Ammon's horn (tissue), 1 donor: ENCODE measurements at regions not wholly inside any gene's neighbourhood (a gene's known extent, or its start where the extent isn't known, plus 50 kb on each side); places are given as distances from the start of the nearest gene placed in this dataset.

Source experiments
- DNase-seq: peaks from one replicate; pipeline ENCODE4 v3.0.0-alpha.2; 2016; ENCODE audit warnings: low spot score

DNA sequence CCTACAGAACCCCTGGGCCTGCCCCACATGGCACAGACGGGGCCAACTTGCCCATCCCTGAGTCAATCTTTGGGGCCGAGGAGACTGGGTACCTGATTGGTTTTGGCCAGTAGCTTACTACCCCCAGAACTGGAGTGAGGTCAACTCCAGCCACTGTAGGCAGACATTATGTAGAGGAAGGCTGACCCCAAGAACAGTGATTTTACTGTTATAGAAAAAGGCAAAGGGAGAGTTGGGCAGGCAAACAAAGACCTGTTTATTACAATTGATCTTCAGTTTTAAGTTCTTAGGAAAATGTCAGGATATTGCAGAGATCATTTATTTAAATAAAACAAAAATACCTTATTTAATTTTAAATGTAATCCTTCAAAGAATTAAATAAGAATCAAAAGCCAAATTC is 653.8 kb downstream of the NPHP4 start:
- peak; percentile 35 for DNase-seq

DNA sequence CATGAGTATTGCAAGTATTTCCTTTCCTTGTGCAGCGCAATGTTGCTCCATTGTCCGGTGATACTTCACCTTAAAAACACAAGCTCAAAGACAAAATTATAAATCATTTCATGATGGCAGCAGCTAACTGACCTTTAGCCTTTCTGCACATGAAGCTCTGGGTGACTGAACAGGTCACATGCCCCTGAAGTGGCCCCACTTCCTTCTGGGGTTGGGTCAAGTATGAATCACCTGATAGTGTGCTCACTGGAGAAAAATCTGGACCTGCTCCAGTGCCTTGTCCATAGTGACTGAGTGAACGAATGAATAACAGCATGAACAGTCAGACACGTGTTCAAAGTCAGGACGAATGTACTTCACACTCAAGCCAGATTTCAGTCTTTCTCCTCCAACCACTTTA is 658.9 kb downstream of the NPHP4 start:
- no peak for DNase-seq

GRCh38 chr1:5331101-5331500 is 661.1 kb downstream of the NPHP4 start:
- DNase-seq, result no peak

DNA sequence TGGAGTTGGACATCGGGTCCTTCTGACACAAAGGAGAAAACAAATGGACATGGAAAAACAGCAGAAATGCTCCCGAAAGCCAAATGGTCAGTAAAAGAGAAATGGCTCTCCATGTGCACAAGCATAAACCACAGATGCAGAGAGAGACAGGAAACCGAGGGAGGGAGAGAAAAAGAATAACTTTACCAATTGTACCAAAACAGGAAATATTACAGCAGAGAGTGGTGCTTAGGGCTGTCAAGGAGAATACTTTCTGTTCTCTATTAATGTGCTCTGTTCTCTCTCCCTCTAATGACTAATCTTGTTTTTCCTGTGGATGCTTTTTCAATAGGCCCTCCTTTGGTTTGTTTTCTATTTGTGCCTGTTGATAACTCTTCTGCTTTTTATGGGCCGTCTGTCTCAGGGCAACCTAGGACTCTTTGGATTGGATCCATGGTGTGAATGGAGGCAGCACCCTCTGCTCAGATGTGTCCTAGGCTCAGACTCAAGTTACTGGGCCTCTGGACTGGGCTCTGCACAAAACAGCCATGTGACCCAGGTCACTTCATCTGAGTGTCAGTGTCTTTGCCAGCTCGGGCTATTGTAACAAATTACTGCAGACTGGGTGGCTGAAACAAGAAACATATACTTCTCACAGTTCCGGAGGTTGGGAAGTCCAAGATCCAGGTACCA is 663.0 kb downstream of the NPHP4 start:
- DNase-seq, result no peak

DNA sequence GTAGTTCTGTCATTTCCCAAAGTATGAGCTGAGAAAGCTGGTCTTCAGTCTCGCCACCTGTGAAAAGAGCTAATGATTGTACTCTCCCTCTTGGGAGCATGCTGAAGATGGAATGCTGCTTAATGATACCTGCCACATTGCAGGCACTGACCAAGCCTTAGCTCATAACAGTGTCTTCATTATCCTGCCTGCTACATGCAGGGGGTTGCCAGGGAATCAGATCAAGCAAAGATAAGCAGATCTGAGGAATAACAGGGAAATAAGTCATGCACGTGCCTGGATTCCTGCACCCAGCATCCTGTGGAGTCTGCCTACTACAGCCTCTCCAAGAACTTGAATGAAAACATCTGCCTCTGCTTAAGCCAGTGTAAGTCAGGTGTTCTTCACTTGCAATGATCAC is 667.3 kb downstream of the NPHP4 start:
- DNase-seq, result no peak

DNA sequence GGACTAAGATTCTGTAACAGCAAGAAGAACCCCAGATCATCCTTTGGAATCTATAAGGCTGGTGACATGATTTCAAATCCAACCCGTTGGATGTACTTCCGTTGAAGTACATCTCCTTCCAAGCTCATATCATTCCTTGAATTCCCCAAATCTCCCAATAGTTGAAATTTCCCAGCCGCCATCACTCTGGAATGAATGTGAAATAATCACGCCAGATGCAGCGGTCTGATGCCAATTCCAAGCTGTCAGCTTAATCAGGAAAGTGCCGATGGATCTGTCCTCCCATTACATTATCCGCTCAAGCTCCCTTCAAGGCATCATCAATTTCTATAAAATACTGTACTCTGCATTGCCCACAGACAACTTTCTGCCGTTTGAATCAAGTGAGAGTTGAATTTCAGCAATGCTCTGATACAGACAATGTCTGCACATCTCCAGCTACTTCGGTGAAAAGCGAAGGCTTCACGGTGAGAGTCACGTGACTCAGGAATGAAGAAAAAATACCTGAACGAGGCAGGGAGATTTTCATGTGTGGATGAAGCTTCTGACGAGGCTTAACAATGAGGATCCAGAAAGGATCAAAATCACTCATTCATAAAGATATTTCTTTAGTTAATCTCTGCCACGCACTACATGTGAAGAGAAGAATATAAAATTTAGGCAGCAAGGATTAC is 663.9 kb downstream of the AJAP1 start:
- no peak for DNase-seq

GRCh38 chr1:5317391-5317790 is 663.0 kb downstream of the AJAP1 start:
- DNase-seq, result no peak

- DNase-seq, result no peak
These were observed 658.5 kb downstream of the AJAP1 start for GRCh38 chr1:5312862-5313261.

DNA sequence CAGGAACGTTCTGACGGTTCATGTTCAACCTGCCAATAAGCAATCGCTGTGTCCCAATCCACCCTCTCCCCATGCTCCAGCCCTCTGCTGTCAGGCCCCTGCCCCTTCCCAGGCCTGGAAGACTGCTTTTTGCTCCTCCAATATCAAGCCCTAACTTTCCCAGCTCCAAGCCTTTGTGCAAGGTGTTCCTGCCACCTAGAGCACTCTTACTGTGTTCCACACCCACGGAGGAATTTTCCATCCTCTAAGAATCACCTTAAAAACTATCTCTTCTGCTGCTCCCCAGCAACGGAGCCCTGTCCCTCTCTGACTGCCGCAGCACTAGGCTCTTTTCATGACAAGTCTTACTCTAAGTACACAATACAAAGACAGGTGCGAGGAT is 657.9 kb downstream of the AJAP1 start:
- no peak for DNase-seq

DNA sequence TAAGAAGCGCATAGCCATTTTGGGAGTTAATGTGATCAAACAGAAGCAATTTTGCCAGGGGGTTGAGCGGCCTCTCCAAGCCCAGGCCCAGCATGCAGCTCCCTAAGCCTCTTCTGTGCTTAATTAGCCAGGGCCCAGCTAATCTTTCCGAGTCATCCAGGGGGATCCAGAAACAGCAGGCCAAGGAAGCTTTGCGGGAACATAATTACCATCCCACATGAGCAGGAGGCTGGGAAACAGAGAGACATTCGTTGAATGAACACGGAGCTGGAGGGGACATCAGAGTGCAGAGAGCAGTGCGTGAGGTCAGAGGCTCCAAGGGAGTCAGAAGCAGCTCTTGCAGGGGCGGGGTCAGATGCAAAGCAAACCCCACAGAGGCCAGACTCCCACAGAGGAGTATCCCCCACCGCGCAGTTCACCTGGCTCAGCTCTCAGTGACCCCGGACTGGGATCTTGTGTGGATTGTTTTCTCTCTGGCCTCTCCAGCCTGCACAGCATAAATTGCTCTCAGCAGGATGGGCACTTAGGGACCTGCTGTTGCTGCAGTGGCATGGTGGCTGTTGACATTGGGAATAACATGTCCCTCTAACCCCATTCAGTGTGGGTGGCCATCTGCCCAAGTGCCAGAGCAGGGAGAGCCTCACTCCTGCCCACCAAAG is 657.4 kb downstream of the AJAP1 start:
- DNase-seq, result no peak

DNA sequence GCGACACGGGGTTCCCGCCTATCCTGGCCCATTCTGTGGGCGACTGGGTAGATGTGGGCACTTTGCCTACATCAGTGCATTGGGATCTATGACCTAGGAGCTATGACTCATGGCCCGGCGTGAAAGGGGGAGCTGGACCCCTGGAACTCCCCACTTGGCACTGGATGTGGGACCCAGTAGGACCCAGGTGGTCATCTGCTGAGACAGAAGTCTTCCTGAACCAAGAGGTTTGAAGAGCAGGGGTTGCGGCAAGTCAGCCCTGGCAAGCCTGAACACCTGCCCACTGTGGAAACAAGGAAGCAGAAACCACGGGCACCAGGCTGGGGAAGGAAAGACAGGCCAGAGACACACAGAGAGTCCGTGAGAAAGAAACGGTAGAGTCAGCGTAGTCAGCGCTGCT is 656.7 kb downstream of the AJAP1 start:
- DNase-seq, result no peak

- DNase-seq, result no peak
These were observed 653.8 kb downstream of the AJAP1 start for GRCh38 chr1:5308249-5308648.

DNA sequence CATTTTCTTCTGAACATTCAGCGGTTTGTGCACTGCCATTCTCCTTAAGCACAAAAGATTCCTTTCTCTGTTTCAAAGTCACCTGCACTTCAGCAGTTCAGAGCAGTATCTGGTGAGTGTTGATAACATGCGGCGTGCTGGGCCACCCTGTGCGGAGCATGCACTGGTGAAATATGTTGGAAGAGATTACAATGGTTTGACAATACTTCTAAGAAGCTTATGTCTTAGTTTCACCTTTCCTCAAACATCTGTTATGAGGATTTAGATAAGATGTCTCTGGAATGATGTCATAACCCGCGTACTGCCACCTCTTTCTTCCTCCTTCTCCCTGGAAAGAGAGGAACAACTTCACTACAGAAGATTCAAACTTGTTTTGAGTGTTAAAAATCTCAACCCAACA is 650.3 kb downstream of the AJAP1 start:
- DNase-seq, result no peak

DNA sequence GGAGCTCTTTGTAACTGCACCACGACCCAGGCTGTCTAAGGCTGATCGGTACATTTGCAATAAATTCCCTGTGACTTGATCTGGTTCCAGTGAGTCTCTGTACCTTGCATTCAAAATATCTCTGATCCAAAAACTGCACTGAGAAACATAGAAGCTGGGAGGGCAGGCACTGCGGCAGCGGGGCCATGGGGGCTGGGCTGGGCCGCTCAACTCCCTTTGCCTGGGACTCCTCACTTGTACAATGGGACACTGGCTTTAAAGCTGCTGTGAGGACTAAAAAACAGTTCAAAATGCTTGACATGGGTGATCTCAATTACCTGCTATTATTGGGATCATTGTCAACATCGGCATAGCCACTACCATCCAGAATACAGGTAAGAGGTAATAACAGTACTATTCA is 644.0 kb downstream of the AJAP1 start:
- DNase-seq, result no peak

GRCh38 chr1:5297886-5298239 is 643.5 kb downstream of the AJAP1 start:
- peak; percentile 71 for DNase-seq

GRCh38 chr1:5297180-5297885 is 642.9 kb downstream of the AJAP1 start:
- peak; percentile 91 for DNase-seq

GRCh38 chr1:5296557-5297179 is 642.3 kb downstream of the AJAP1 start:
- DNase-seq, result no peak

DNA sequence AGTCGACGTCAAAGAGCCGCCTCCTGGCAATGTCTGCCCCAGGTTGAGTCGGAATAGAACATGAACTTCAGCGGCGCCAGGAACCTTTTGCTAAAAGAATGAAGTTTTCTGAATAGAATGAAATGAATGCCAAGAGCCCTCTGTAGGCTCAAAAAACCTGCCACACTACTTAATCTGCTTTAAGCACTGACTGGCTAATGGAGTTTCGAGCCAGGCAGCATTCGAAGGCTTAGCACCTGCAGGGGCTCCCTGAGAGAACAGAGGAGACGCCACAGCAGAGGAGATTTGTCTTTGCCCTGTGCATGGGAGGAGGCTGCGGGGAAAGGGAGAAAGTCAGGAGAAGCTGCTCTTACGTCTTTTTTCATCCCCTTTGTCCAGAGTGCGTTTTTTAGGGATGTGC is 641.7 kb downstream of the AJAP1 start:
- DNase-seq, result no peak

DNA sequence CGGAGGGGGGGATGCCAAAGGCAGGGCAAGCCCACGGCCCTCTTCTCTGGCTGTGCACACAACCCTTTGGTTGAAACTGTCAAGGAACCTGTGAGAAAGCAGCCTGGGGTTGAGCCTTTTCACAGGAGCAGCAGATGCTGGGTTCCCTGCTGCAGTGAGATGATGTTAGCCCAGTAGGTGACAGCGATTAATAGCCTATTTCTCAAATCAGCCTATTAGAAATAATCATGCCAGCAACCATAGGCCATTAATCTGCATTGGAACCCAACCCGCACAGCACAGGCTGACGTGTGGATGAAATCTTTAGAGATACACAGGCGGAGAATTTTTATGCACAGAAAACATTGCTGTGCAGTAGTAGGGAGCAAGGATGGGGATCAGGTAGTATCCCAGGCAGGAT is 637.5 kb downstream of the AJAP1 start:
- DNase-seq, result no peak

GRCh38 chr1:5287178-5288150 is 633.1 kb downstream of the AJAP1 start:
- DNase-seq, result no peak

DNA sequence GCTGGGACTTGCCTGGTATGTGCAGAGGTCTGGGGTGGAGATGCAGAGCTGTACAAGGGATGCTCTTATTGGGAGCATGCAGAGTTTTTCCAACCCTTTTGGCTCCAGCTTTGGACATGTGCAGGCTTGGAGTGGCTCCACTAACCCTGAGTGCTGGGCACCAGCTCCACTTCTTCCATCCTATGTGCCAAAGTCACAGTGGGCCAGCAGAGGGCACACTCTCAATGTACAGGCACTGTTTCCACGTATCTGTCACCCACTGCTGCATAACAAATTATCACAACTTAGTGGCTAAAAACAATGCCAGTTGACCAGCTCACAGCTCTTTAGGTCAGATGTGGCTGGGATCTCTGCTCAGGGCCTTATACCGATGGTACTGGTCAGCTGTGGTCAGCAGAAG is 631.8 kb downstream of the AJAP1 start:
- DNase-seq, result no peak
